ENCODE measurements at regions not wholly inside any gene's neighbourhood (a gene's known extent, or its start where the extent isn't known, plus 50 kb on each side); places are given as distances from the start of the nearest gene placed in this dataset.

DNA sequence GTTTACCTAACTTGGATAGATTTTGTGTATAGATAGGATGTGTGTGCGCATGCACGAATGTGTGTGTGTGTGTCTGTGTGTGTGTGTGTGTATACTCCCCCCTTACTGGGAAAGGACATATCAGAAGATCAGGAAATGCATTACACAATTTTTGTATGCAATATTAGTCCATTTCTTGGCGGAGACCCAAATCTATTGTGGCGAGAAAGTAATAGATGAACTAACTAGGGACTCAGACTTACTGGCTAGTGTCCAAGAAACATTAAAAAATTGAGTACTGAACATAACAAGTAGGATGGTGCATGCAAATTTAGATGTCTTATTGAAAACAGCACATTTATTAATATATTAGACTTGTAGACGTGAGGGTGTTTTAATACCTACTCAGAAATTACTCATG lies 1036.5 kb upstream of the FANCL start:
- CTCF ChIA-PET, result interaction anchor here (0.9 kb wide), 1 partner anchor 1480 kb away, joined by 3 read pairs; no protein-coding TSS in a partner anchor
- POLR2A ChIA-PET, result no interaction called here
- peaks cover 2 to 11% (median 9%) of the 10 kb centered on the region in 5 donors for H3K27me3 Mint-ChIP-seq
- ATAC-seq, result no peak
- Histone ChIP-seq H3K9me3 (ENCODE audit: control insufficient read depth in 2 of 3, low read length in 3 of 3) (no peaks in the 10 kb centered on the region), H3K27ac (ENCODE audit: low read depth, low read length) (no peak overlapping the region), H3K4me3 (ENCODE audit: low read length) (no peak overlapping the region), H3K36me3 (ENCODE audit: control insufficient read depth in 2 of 3, insufficient read depth in 3 of 3, low read length in 3 of 3) (no peaks in the 10 kb centered on the region), H3K4me1 (ENCODE audit: control insufficient read depth in 2 of 2, insufficient read depth in 2 of 2, low read length in 2 of 2) (no peaks in the 10 kb centered on the region), H3K27me3 (ENCODE audit: control insufficient read depth in 2 of 2, insufficient read depth in 2 of 2, low read length in 2 of 2) (no peaks in the 10 kb centered on the region)
- intact Hi-C loops (cut with micrococcal nuclease), result no loop called here
- H3K9me3 Mint-ChIP-seq, result peaks cover 0 to 8% (median 0%) of the 10 kb centered on the region in 11 donors
- no peak overlapping the region for H3K4me3 Mint-ChIP-seq
- no peak overlapping the region for H3K27ac Mint-ChIP-seq
- H3K4me1 Mint-ChIP-seq, result no peaks in the 10 kb centered on the region
- no peaks in the 10 kb centered on the region for H3K36me3 Mint-ChIP-seq
- no peak for DNase-seq

DNA sequence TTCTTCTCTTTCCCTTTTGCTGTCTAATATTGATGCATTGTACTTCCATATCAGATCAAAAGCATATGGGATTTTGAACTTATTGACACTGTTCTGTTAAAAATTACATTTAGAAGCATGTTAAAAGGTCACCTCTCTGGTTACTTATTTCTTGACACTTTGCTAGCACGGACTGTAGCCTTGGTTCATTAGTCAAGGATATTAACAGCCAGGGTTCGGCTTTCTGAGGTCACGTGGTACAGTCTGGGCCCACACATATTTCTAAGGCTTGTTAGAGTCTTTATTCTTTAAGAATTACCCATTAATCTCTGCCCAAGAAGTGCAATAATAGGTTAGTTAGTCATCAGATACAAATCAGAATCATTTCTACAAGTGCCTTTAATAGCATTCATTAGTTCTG lies 1035.8 kb upstream of the FANCL start:
- Mint-ChIP-seq H3K27me3 (peaks cover 2 to 11% (median 9%) of the 10 kb centered on the region in 5 donors), H3K4me1 (no peaks in the 10 kb centered on the region), H3K27ac (no peak overlapping the region), H3K4me3 (no peak overlapping the region), H3K36me3 (no peaks in the 10 kb centered on the region), H3K9me3 (peaks cover 0 to 8% (median 0%) of the 10 kb centered on the region in 11 donors)
- no peak for ATAC-seq
- Histone ChIP-seq H3K9me3 (ENCODE audit: control insufficient read depth in 2 of 3, low read length in 3 of 3) (no peaks in the 10 kb centered on the region), H3K27ac (ENCODE audit: low read depth, low read length) (no peak overlapping the region), H3K36me3 (ENCODE audit: control insufficient read depth in 2 of 3, insufficient read depth in 3 of 3, low read length in 3 of 3) (no peaks in the 10 kb centered on the region), H3K4me1 (ENCODE audit: control insufficient read depth in 2 of 2, insufficient read depth in 2 of 2, low read length in 2 of 2) (no peaks in the 10 kb centered on the region), H3K4me3 (ENCODE audit: low read length) (no peak overlapping the region), H3K27me3 (ENCODE audit: control insufficient read depth in 2 of 2, insufficient read depth in 2 of 2, low read length in 2 of 2) (no peaks in the 10 kb centered on the region)
- intact Hi-C loops (cut with micrococcal nuclease), result no loop called here
- POLR2A ChIA-PET, result no interaction called here
- CTCF ChIA-PET, result no interaction called here
- DNase-seq, result no peak

DNA sequence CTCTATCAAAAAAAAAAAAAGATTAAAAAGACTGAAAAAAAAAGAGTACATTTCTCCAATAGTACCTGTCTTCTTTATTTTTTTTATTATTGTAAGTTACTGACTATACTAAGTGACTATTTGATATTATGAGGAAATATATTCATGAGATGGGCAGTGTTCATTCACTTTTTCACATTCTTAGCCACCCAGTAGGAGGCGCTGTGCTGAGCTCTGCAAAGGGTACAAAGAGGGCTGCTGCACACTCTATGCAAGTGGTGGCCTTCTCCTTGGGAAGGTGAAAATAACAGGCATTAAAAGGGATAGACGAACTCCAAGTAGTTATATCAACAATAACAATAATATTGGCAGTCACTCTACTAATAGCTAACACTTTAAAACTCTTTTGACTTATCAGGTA lies 1034.9 kb upstream of the FANCL start:
- peaks cover 2 to 11% (median 9%) of the 10 kb centered on the region in 5 donors for H3K27me3 Mint-ChIP-seq
- intact Hi-C loops (cut with micrococcal nuclease), result no loop called here
- Histone ChIP-seq H3K27me3 (ENCODE audit: control insufficient read depth in 2 of 2, insufficient read depth in 2 of 2, low read length in 2 of 2) (no peaks in the 10 kb centered on the region), H3K4me1 (ENCODE audit: control insufficient read depth in 2 of 2, insufficient read depth in 2 of 2, low read length in 2 of 2) (no peaks in the 10 kb centered on the region), H3K4me3 (ENCODE audit: low read length) (no peak overlapping the region), H3K36me3 (ENCODE audit: control insufficient read depth in 2 of 3, insufficient read depth in 3 of 3, low read length in 3 of 3) (no peaks in the 10 kb centered on the region), H3K27ac (ENCODE audit: low read depth, low read length) (no peak overlapping the region), H3K9me3 (ENCODE audit: control insufficient read depth in 2 of 3, low read length in 3 of 3) (no peaks in the 10 kb centered on the region)
- ChIA-PET POLR2A (no interaction called here), CTCF (no interaction called here)
- DNase-seq, result no peak
- peaks cover 0 to 8% (median 0%) of the 10 kb centered on the region in 11 donors for H3K9me3 Mint-ChIP-seq
- ATAC-seq, result no peak
- H3K36me3 Mint-ChIP-seq, result no peaks in the 10 kb centered on the region
- H3K4me1 Mint-ChIP-seq, result no peaks in the 10 kb centered on the region
- no peak overlapping the region for H3K27ac Mint-ChIP-seq
- H3K4me3 Mint-ChIP-seq, result no peak overlapping the region

DNA sequence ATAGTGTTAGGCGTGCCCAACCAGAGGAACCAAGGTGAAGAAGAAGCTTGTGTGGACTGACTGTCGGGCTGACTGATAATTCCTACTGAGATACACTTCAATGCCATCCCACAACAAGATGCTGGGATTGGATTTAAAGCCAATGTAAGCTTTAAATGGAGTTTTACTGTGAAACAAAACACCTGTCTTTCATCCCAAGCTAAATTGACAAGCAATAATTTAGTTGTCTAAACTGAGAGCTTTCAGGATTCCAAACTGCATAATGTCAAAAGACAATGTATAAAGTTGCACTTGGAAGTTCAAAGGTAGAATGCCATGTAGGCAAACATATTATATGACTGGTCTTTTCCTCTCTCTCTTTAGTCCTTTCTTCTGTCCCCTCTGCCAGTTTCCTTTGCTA lies 1025.3 kb upstream of the FANCL start:
- Mint-ChIP-seq H3K36me3 (no peaks in the 10 kb centered on the region), H3K4me1 (no peaks in the 10 kb centered on the region)

DNA sequence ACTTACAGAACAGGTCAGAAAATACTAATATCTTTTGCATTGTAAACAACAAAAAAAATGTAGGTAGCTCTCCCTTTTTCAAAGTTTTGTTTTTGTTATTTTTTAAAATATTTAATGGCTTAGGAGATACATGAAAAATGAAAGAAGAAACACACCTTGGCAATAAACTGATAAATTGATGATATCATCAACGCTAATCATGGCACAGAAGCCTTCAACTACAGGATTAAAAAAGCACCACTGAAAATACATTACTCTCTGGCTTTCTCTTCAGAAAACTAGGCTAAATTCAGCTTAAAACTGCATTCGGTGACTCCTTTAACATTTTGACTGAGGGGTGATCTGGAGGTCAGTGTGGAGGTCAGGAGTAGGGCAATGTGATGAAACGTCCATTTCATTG lies 1018.8 kb upstream of the FANCL start:
- Histone ChIP-seq H3K4me1 (ENCODE audit: control insufficient read depth in 2 of 2, insufficient read depth in 2 of 2, low read length in 2 of 2) (no peaks in the 10 kb centered on the region), H3K9me3 (ENCODE audit: control insufficient read depth in 2 of 3, low read length in 3 of 3) (no peaks in the 10 kb centered on the region), H3K27ac (ENCODE audit: low read depth, low read length) (no peak overlapping the region), H3K27me3 (ENCODE audit: control insufficient read depth in 2 of 2, insufficient read depth in 2 of 2, low read length in 2 of 2) (no peaks in the 10 kb centered on the region), H3K36me3 (ENCODE audit: control insufficient read depth in 2 of 3, insufficient read depth in 3 of 3, low read length in 3 of 3) (no peaks in the 10 kb centered on the region), H3K4me3 (ENCODE audit: low read length) (no peak overlapping the region)
- H3K9me3 Mint-ChIP-seq, result peaks cover 0 to 6% (median 1%) of the 10 kb centered on the region in 11 donors
- H3K36me3 Mint-ChIP-seq, result no peaks in the 10 kb centered on the region
- no peak overlapping the region for H3K4me3 Mint-ChIP-seq
- ChIA-PET CTCF (no interaction called here), POLR2A (no interaction called here)
- no peak for DNase-seq
- H3K27me3 Mint-ChIP-seq, result no peaks in the 10 kb centered on the region
- intact Hi-C loops (cut with micrococcal nuclease), result no loop called here
- H3K27ac Mint-ChIP-seq, result no peak overlapping the region
- no peaks in the 10 kb centered on the region for H3K4me1 Mint-ChIP-seq
- ATAC-seq, result no peak

More for the DNA sequence above, 1025.3 kb upstream of the FANCL start:
- Histone ChIP-seq H3K27me3 (ENCODE audit: control insufficient read depth in 2 of 2, insufficient read depth in 2 of 2, low read length in 2 of 2) (no peaks in the 10 kb centered on the region), H3K4me3 (ENCODE audit: low read length) (no peak overlapping the region), H3K9me3 (ENCODE audit: control insufficient read depth in 2 of 3, low read length in 3 of 3) (no peaks in the 10 kb centered on the region), H3K36me3 (ENCODE audit: control insufficient read depth in 2 of 3, insufficient read depth in 3 of 3, low read length in 3 of 3) (no peaks in the 10 kb centered on the region), H3K4me1 (ENCODE audit: control insufficient read depth in 2 of 2, insufficient read depth in 2 of 2, low read length in 2 of 2) (no peaks in the 10 kb centered on the region), H3K27ac (ENCODE audit: low read depth, low read length) (no peak overlapping the region)
- H3K27ac Mint-ChIP-seq, result no peak overlapping the region
- intact Hi-C loops (cut with micrococcal nuclease), result no loop called here
- peaks cover 0 to 6% (median 0%) of the 10 kb centered on the region in 11 donors for H3K9me3 Mint-ChIP-seq
- H3K27me3 Mint-ChIP-seq, result no peaks in the 10 kb centered on the region
- H3K4me3 Mint-ChIP-seq, result no peak overlapping the region
- ATAC-seq (no peak), DNase-seq (no peak)
- ChIA-PET POLR2A (no interaction called here), CTCF (no interaction called here)

DNA sequence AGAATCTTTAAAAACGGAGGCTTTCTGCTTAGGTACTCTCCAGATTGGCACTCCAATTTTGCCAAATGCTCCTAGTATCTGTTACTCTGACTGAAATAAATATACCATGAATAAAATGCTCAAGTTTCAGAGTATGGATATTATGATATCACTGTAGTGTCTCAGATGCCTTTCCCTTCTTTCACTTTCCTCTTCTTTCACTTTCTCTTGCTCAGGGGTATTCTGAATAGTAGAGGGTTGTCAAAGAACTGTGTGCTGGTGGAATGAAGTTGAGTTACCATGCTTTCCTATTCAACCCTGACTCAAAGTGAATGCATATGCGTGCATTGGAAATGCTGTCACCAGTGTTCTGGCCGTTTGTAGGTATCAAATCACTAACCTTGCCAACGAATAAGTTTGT lies 1015.2 kb upstream of the FANCL start:
- H3K9me3 ChIP-seq (ENCODE audit: control insufficient read depth in 2 of 3, low read length in 3 of 3), result no peaks in the 10 kb centered on the region
- no peak overlapping the region for H3K27ac Mint-ChIP-seq
- H3K4me1 ChIP-seq (ENCODE audit: control insufficient read depth in 2 of 2, insufficient read depth in 2 of 2, low read length in 2 of 2), result no peaks in the 10 kb centered on the region
- no peak overlapping the region for H3K4me3 ChIP-seq (ENCODE audit: low read length)
- no peak for DNase-seq
- no peaks in the 10 kb centered on the region for H3K36me3 Mint-ChIP-seq
- H3K9me3 Mint-ChIP-seq, result peaks cover 0 to 5% (median 0%) of the 10 kb centered on the region in 11 donors
- no peak for ATAC-seq
- H3K4me1 Mint-ChIP-seq, result no peaks in the 10 kb centered on the region
- CTCF ChIA-PET, result no interaction called here
- H3K36me3 ChIP-seq (ENCODE audit: control insufficient read depth in 2 of 3, insufficient read depth in 3 of 3, low read length in 3 of 3), result no peaks in the 10 kb centered on the region
- intact Hi-C loops (cut with micrococcal nuclease), result no loop called here
- H3K27ac ChIP-seq (ENCODE audit: low read depth, low read length), result no peak overlapping the region
- H3K27me3 Mint-ChIP-seq, result no peaks in the 10 kb centered on the region
- H3K27me3 ChIP-seq (ENCODE audit: control insufficient read depth in 2 of 2, insufficient read depth in 2 of 2, low read length in 2 of 2), result no peaks in the 10 kb centered on the region
- H3K4me3 Mint-ChIP-seq, result no peak overlapping the region
- POLR2A ChIA-PET, result no interaction called here

- Mint-ChIP-seq H3K9me3 (peaks cover 0 to 1% (median 0%) of the 10 kb centered on the region in 11 donors), H3K27ac (no peak overlapping the region), H3K4me1 (no peaks in the 10 kb centered on the region), H3K4me3 (no peak overlapping the region), H3K27me3 (no peaks in the 10 kb centered on the region), H3K36me3 (no peaks in the 10 kb centered on the region)
- no peak overlapping the region for H3K27ac ChIP-seq (ENCODE audit: low read depth, low read length)
- DNase-seq (no peak), ATAC-seq (no peak)
- no peak overlapping the region for H3K4me3 ChIP-seq (ENCODE audit: low read length)
- CTCF ChIA-PET, result no interaction called here
- no peaks in the 10 kb centered on the region for H3K27me3 ChIP-seq (ENCODE audit: control insufficient read depth in 2 of 2, insufficient read depth in 2 of 2, low read length in 2 of 2)
- no peaks in the 10 kb centered on the region for H3K4me1 ChIP-seq (ENCODE audit: control insufficient read depth in 2 of 2, insufficient read depth in 2 of 2, low read length in 2 of 2)
- no peaks in the 10 kb centered on the region for H3K9me3 ChIP-seq (ENCODE audit: control insufficient read depth in 2 of 3, low read length in 3 of 3)
- POLR2A ChIA-PET, result no interaction called here
- intact Hi-C loops (cut with micrococcal nuclease), result no loop called here
- H3K36me3 ChIP-seq (ENCODE audit: control insufficient read depth in 2 of 3, insufficient read depth in 3 of 3, low read length in 3 of 3), result no peaks in the 10 kb centered on the region
Observed at GRCh38 chr2:59254279-59254678, 1013.2 kb upstream of the FANCL start.

Measured in naive thymus-derived CD4-positive, alpha-beta T cell (primary cell).